H1 (cell line): ENCODE measurements at regions not wholly inside any gene's neighbourhood (a gene's known extent, or its start where the extent isn't known, plus 50 kb on each side); places are given as distances from the start of the nearest gene placed in this dataset.

Experiments used
- CTCF ChIA-PET: fragments of 300-600 bp; sonication (Branson Sonifier 250); formaldehyde crosslinking; loops from one replicate; lab custom pipeline; 2021; ENCODE audit not compliant: partially characterized antibody; lab: Charles Lee
- POLR2A ChIA-PET: fragments of 300-600 bp; sonication (Branson Sonifier 250); formaldehyde crosslinking; loops from one replicate; lab custom pipeline; 2021; ENCODE audit warnings: inconsistent platforms; ENCODE audit not compliant: partially characterized antibody; lab: Charles Lee
- DNase-seq, 2 experiments: peaks; one replicate each; pipeline versions ENCODE4 v3.0.0 to v3.0.0-alpha.2; 2010 to 2022; ENCODE audit warnings: low spot score in 2 of 2, low read depth in 1 of 2, mixed read lengths in 1 of 2
- FAIRE-seq: peaks from 2 replicates; lab custom pipeline; 2011; peaks lifted over from hg19 to GRCh38; lab: Jason Lieb, UNC
- H2AFZ ChIP-seq: 2 replicates; pipeline ENCODE4 v1.8.1; 2012; ENCODE audit warnings: low read length, inconsistent platforms
- H2AK5ac ChIP-seq: 2 replicates; pipeline ENCODE4 v1.6.1; 2013; ENCODE audit warnings: low read depth, low read length
- H2BK120ac ChIP-seq: replicated peaks from 2 replicates; pipeline ENCODE3; 2013; ENCODE audit warnings: low read depth, low read length, inconsistent platforms
- H2BK12ac ChIP-seq: 2 replicates; pipeline ENCODE4 v1.6.1; 2013; ENCODE audit warnings: low read depth, low read length
- H2BK15ac ChIP-seq: 2 replicates; pipeline ENCODE4 v1.6.1; 2013; ENCODE audit warnings: low read length
- H2BK20ac ChIP-seq: 2 replicates; pipeline ENCODE4 v1.6.1; 2013; ENCODE audit warnings: low read length
- H2BK5ac ChIP-seq: 2 replicates; pipeline ENCODE4 v1.6.1; 2013; ENCODE audit warnings: low read depth, low read length
- H3K14ac ChIP-seq: 2 replicates; pipeline ENCODE4 v1.6.1; 2013; ENCODE audit warnings: inconsistent platforms; ENCODE audit not compliant: insufficient read length
- H3K18ac ChIP-seq: 2 replicates; pipeline ENCODE4 v1.6.1; 2013; ENCODE audit warnings: low read length; ENCODE audit errors: extremely low read depth
- H3K23ac ChIP-seq: 2 replicates; pipeline ENCODE4 v1.6.1; 2013; ENCODE audit warnings: inconsistent platforms; ENCODE audit not compliant: insufficient read length
- H3K23me2 ChIP-seq: 2 replicates; pipeline ENCODE4 v1.6.1; 2013; ENCODE audit warnings: low read depth, low read length
- H3K27ac ChIP-seq: 2 replicates; pipeline ENCODE4 v1.6.1; 2011; ENCODE audit warnings: low read depth, low read length, inconsistent platforms
- H3K27me3 ChIP-seq, 4 experiments: replicated peaks in 1 of 4; 1 replicate in 1 of 4; 2 replicates in 3 of 4; pipeline versions ENCODE4 v1.6.1 to v1.8.1; 2011 to 2013; ENCODE audit warnings: low read length in 3 of 4, mild to moderate bottlenecking in 3 of 4, inconsistent platforms in 2 of 4, mixed read lengths in 2 of 4, moderate library complexity in 1 of 4; ENCODE audit not compliant: control insufficient read depth in 3 of 4, insufficient read depth in 3 of 4; ENCODE audit errors: extremely low read depth in 1 of 4
- H3K36me3 ChIP-seq, 4 experiments: 2 replicates each; pipeline versions ENCODE4 v1.6.1 to v1.8.1; 2011 to 2013; ENCODE audit warnings: mild to moderate bottlenecking in 4 of 4, low read length in 3 of 4, moderate library complexity in 2 of 4, control low read depth in 1 of 4, inconsistent platforms in 1 of 4; ENCODE audit not compliant: insufficient read depth in 4 of 4, control insufficient read depth in 2 of 4
- H3K4ac ChIP-seq: replicated peaks from 2 replicates; pipeline ENCODE3; 2013; ENCODE audit warnings: low read length, low read depth, mixed read lengths, inconsistent platforms; ENCODE audit not compliant: insufficient read length
- H3K4me1 ChIP-seq, 4 experiments: replicated peaks in 1 of 4; 1 replicate in 1 of 4; 2 replicates in 3 of 4; pipeline versions ENCODE4 v1.6.1 to v1.8.1; 2011 to 2013; ENCODE audit warnings: low read length in 3 of 4, inconsistent platforms in 2 of 4, mixed read lengths in 1 of 4; ENCODE audit not compliant: insufficient read depth in 4 of 4, control insufficient read depth in 3 of 4
- H3K4me2 ChIP-seq, 2 experiments: 2 replicates each; pipeline versions ENCODE4 v1.6.1 to v1.8.1; 2011 to 2013; ENCODE audit warnings: low read depth in 2 of 2, low read length in 2 of 2, control low read depth in 1 of 2, inconsistent platforms in 1 of 2, mild to moderate bottlenecking in 1 of 2; ENCODE audit not compliant: insufficient read depth in 1 of 2
- H3K4me3 ChIP-seq, 4 experiments: fragments of 200-600, 300-600 bp in 1 of 4; sonication (generic), shearing (Covaris generic), sonication (Bioruptor Twin) in 1 of 4; 2 replicates each; pipeline versions ENCODE4 v1.5.1 to v1.8.1; 2011 to 2016; ENCODE audit warnings: low read length in 4 of 4, low read depth in 3 of 4, control low read depth in 2 of 4, inconsistent platforms in 2 of 4, mild to moderate bottlenecking in 2 of 4, mixed read lengths in 1 of 4, moderate library complexity in 1 of 4; ENCODE audit not compliant: insufficient read depth in 2 of 4; ENCODE audit errors: extremely low read depth in 1 of 4
- H3K56ac ChIP-seq: replicated peaks from 2 replicates; pipeline ENCODE3; 2013; ENCODE audit warnings: low read depth, mild to moderate bottlenecking, mixed read lengths, low read length, inconsistent platforms; ENCODE audit not compliant: insufficient read length
- H3K79me1 ChIP-seq: 2 replicates; pipeline ENCODE4 v1.6.1; 2013; ENCODE audit warnings: low read depth, low read length, control low read depth
- H3K79me2 ChIP-seq, 2 experiments: 2 replicates each; pipeline versions ENCODE4 v1.6.1 to v1.8.1; 2012 to 2013; ENCODE audit warnings: low read length in 2 of 2, mild to moderate bottlenecking in 2 of 2, inconsistent platforms in 1 of 2; ENCODE audit not compliant: insufficient read depth in 2 of 2, control insufficient read depth in 1 of 2
- H3K9ac ChIP-seq, 4 experiments: replicated peaks in 1 of 4; 1 replicate in 1 of 4; 2 replicates in 3 of 4; pipeline versions ENCODE4 v1.6.1 to v1.8.1; 2011 to 2013; ENCODE audit warnings: low read depth in 3 of 4, low read length in 3 of 4, control low read depth in 2 of 4, mild to moderate bottlenecking in 2 of 4, moderate library complexity in 2 of 4, inconsistent platforms in 1 of 4; ENCODE audit errors: extremely low read depth in 1 of 4
- H3K9me3 ChIP-seq, 2 experiments: 2 replicates each; pipeline versions ENCODE4 v1.6.1 to v1.8.1; 2012 to 2013; ENCODE audit warnings: mild to moderate bottlenecking in 2 of 2, moderate library complexity in 2 of 2, control low read depth in 1 of 2, inconsistent platforms in 1 of 2, low read depth in 1 of 2, low read length in 1 of 2, mixed read lengths in 1 of 2; ENCODE audit not compliant: insufficient read depth in 2 of 2
- H4K20me1 ChIP-seq, 2 experiments: replicated peaks in 1 of 2; 2 replicates each; pipeline versions ENCODE3 to v1.8.1; 2011 to 2013; ENCODE audit warnings: inconsistent platforms in 2 of 2, low read length in 2 of 2, mild to moderate bottlenecking in 1 of 2; ENCODE audit not compliant: insufficient read depth in 2 of 2, control insufficient read depth in 1 of 2
- H4K5ac ChIP-seq: 2 replicates; pipeline ENCODE4 v1.6.1; 2013; ENCODE audit warnings: low read length, low read depth, mixed read lengths, inconsistent platforms; ENCODE audit not compliant: insufficient read length
- H4K8ac ChIP-seq: 2 replicates; pipeline ENCODE4 v1.8.0; 2013; ENCODE audit warnings: mild to moderate bottlenecking, moderate library complexity, low read length, inconsistent platforms; ENCODE audit not compliant: insufficient read depth; ENCODE audit errors: extremely low read depth
- H4K91ac ChIP-seq: replicated peaks from 2 replicates; pipeline ENCODE3; 2013; ENCODE audit warnings: low read length, mixed read lengths, inconsistent platforms; ENCODE audit not compliant: insufficient read length
- CBX8 ChIP-seq: fragments of 300-800, 300-1000 bp; sonication (generic); IDR thresholded peaks from 2 replicates; pipeline ENCODE4 v1.7.1; 2016; ENCODE audit warnings: low read depth, low read length, borderline replicate concordance
- CHD1 ChIP-seq: IDR thresholded peaks from 2 replicates; pipeline ENCODE4 v1.6.1; 2012; ENCODE audit warnings: low read depth, low read length, improper control_type of control experiment
- EZH2 ChIP-seq: fragments of 200-600 bp; sonication (generic); IDR thresholded peaks from 2 replicates; pipeline ENCODE4 v1.7.1; 2012; ENCODE audit warnings: low read depth, mild to moderate bottlenecking, moderate library complexity, low read length, inconsistent platforms; ENCODE audit not compliant: severe bottlenecking
- GABPA ChIP-seq: IDR thresholded peaks from 2 replicates; pipeline ENCODE4 v1.6.1; 2011; ENCODE audit warnings: mild to moderate bottlenecking, low read length, moderate library complexity, borderline replicate concordance; ENCODE audit not compliant: insufficient read depth
- MAFK ChIP-seq: IDR thresholded peaks from 2 replicates; pipeline ENCODE4 v1.6.1; 2012; ENCODE audit warnings: low read depth, mild to moderate bottlenecking, improper control_type of control experiment, low read length
- RBBP5 ChIP-seq: IDR thresholded peaks from 2 replicates; pipeline ENCODE4 v1.7.1; 2012; ENCODE audit warnings: low read depth, mild to moderate bottlenecking, inconsistent platforms, low read length, moderate library complexity, borderline replicate concordance
- SP1 ChIP-seq: IDR thresholded peaks from 2 replicates; pipeline ENCODE4 v1.6.1; 2011; ENCODE audit warnings: low read depth, low read length
- TCF12 ChIP-seq: IDR thresholded peaks from 2 replicates; pipeline ENCODE4 v1.6.1; 2011; ENCODE audit warnings: low read depth, mild to moderate bottlenecking, low read length
- YY1 ChIP-seq: IDR thresholded peaks from 2 replicates; pipeline ENCODE4 v1.6.1; 2011; ENCODE audit warnings: low read depth, mild to moderate bottlenecking, low read length
- WGBS, 2 experiments: shearing (Covaris generic) in 1 of 2; methylation state at CpG; one replicate each; pipeline versions ENCODE4 v1.1.6 to v1.1.7; 2013 to 2015; ENCODE audit warnings: low lambda C conversion rate in 2 of 2, mixed read lengths in 2 of 2, inconsistent platforms in 1 of 2, low coverage in 1 of 2, missing lambda C conversion rate in 1 of 2; ENCODE audit not compliant: insufficient replicate concordance in 2 of 2, insufficient coverage in 1 of 2, insufficient read length in 1 of 2; ENCODE audit errors: extremely low coverage in 1 of 2, missing lambda C conversion rate in 1 of 2; 5-methylcytosine and 5-hydroxymethylcytosine counted together

- Histone ChIP-seq H4K8ac (no peak overlapping the region; the same call in 1 of the 2 replicates), H2AK5ac (no peak overlapping the region), H2BK120ac (no peak overlapping the region), H3K4me3 (no peak overlapping the region), H3K36me3 (no peaks in the 10 kb centered on the region), H3K23me2 (no peaks in the 10 kb centered on the region; the same call in 1 of the 2 replicates), H2BK15ac (peak overlapping the region; percentile 53; the same call in 1 of the 2 replicates), H4K20me1 (no peaks in the 10 kb centered on the region), H3K79me2 (no peaks in the 10 kb centered on the region), H2AFZ (no peak overlapping the region), H3K4ac (no peak overlapping the region), H3K27ac (no peak overlapping the region), H4K91ac (peak overlapping the region; percentile 22), H3K14ac (no peak overlapping the region), H2BK12ac (no peak overlapping the region), H2BK20ac (no peak overlapping the region), H3K27me3 (no peaks in the 10 kb centered on the region; a peak in 2 of 7 replicates), H3K4me2 (no peak overlapping the region), H3K4me1 (peaks cover 0 to 4% (median 3%) of the 10 kb centered on the region in 4 experiments; a peak in 3 of 7 replicates), H4K5ac (no peak overlapping the region), H3K18ac (no peak overlapping the region), H3K56ac (no peak overlapping the region), H2BK5ac (no peak overlapping the region), H3K9me3 (no peaks in the 10 kb centered on the region), H3K79me1 (no peaks in the 10 kb centered on the region), H3K9ac (no peak overlapping the region), H3K23ac (no peak overlapping the region)
- TF ChIP-seq EZH2 (no peak), RBBP5 (no peak), TCF12 (no peak), CHD1 (no peak), SP1 (no peak), MAFK (no peak), GABPA (no peak), YY1 (no peak), CBX8 (no peak)
- DNase-seq (no peak), FAIRE-seq (no peak)
- CTCF ChIA-PET = interaction anchor here (0.7 to 1.2 kb wide), 2 partner anchors 10 to 50 kb away, joined by 3 read pairs; no protein-coding TSS in a partner anchor
- 92% methylated on average over 7 of the region's 7 CpGs; no CpG with 5 or more reads in 1 of the 2 experiments for WGBS, 2 experiments
- POLR2A ChIA-PET = no interaction called here
Observed at GRCh38 chr6:15131651-15132061, 114.2 kb upstream of the JARID2 start.
